Large intestine (tissue), 3 donors: ENCODE measurements at regions not wholly inside any gene's neighbourhood (a gene's known extent, or its start where the extent isn't known, plus 50 kb on each side); places are given as distances from the start of the nearest gene placed in this dataset.
"Not testable (repeated sequence)": the region's sequence is repeated elsewhere in the genome, so short reads cannot be mapped to it uniquely, and the experiment has no call there.

ENCODE experiments used
- DNase-seq, 2 donors: peaks; one replicate each; pipeline versions ENCODE4 v3.0.0 to v3.0.0-alpha.2; 2013
- H3K27ac ChIP-seq: one replicate; pipeline ENCODE4 v1.5.1; 2013; ENCODE audit warnings: low read length
- H3K27me3 ChIP-seq: 2 replicates; pipeline ENCODE4 v1.6.1; 2013; ENCODE audit warnings: low read length; ENCODE audit not compliant: control insufficient read depth, insufficient read depth
- H3K36me3 ChIP-seq: 2 replicates; pipeline ENCODE4 v1.6.1; 2013; ENCODE audit warnings: low read length; ENCODE audit not compliant: control insufficient read depth, insufficient read depth
- H3K4me1 ChIP-seq: one replicate; pipeline ENCODE4 v1.6.1; 2013; ENCODE audit warnings: low read length; ENCODE audit not compliant: control insufficient read depth, insufficient read depth
- H3K4me3 ChIP-seq: one replicate; pipeline ENCODE4 v1.5.1; 2013; ENCODE audit warnings: low read length
- H3K9me3 ChIP-seq: one replicate; pipeline ENCODE4 v1.6.1; 2013; ENCODE audit warnings: mild to moderate bottlenecking, low read depth, low read length, moderate library complexity; ENCODE audit not compliant: control insufficient read depth
- WGBS: methylation state at CpG from one replicate; pipeline ENCODE4 v1.1.5; 2013; ENCODE audit warnings: low lambda C conversion rate; ENCODE audit not compliant: insufficient coverage; 5-methylcytosine and 5-hydroxymethylcytosine counted together

GRCh38 chr18:1057367-1057766 lies 152.7 kb downstream of the ADCYAP1 start:
- Histone ChIP-seq H3K4me3 (no peak overlapping the region), H3K27ac (no peak overlapping the region), H3K27me3 (no peaks in the 10 kb centered on the region), H3K4me1 (no peaks in the 10 kb centered on the region), H3K9me3 (peaks cover 3% of the 10 kb centered on the region), H3K36me3 (no peaks in the 10 kb centered on the region)
- WGBS: 88% methylated on average over 3 of the region's 3 CpGs
- DNase-seq: no peak

GRCh38 chr18:1062588-1062987 lies 157.9 kb downstream of the ADCYAP1 start:
- Histone ChIP-seq H3K27ac (no peak overlapping the region), H3K27me3 (no peaks in the 10 kb centered on the region), H3K4me3 (no peak overlapping the region), H3K4me1 (no peaks in the 10 kb centered on the region), H3K36me3 (no peaks in the 10 kb centered on the region), H3K9me3 (peaks cover 3% of the 10 kb centered on the region)
- WGBS: no CpG with 5 or more reads among the region's 2 CpGs
- DNase-seq: no peak

- H3K27ac ChIP-seq: no peak overlapping the region
- no peaks in the 10 kb centered on the region for H3K36me3 ChIP-seq
- no peaks in the 10 kb centered on the region for H3K9me3 ChIP-seq
- no peaks in the 10 kb centered on the region for H3K4me1 ChIP-seq
- H3K4me3 ChIP-seq: no peak overlapping the region
- no CpG with 5 or more reads among the region's 3 CpGs for WGBS
- DNase-seq: peak in 1 of 2 donors; percentile 29
- no peaks in the 10 kb centered on the region for H3K27me3 ChIP-seq
These were observed 170.7 kb downstream of the ADCYAP1 start for GRCh38 chr18:1075322-1075721.

- Histone ChIP-seq H3K27me3 (no peaks in the 10 kb centered on the region), H3K4me3 (no peak overlapping the region), H3K9me3 (no peaks in the 10 kb centered on the region), H3K36me3 (no peaks in the 10 kb centered on the region), H3K4me1 (no peaks in the 10 kb centered on the region), H3K27ac (no peak overlapping the region)
- no peak for DNase-seq
These were observed 171.2 kb downstream of the ADCYAP1 start for GRCh38 chr18:1075876-1076275.

- no peak for DNase-seq
- no peaks in the 10 kb centered on the region for H3K9me3 ChIP-seq
- no peaks in the 10 kb centered on the region for H3K27me3 ChIP-seq
- no peak overlapping the region for H3K27ac ChIP-seq
- no peaks in the 10 kb centered on the region for H3K4me1 ChIP-seq
- no peak overlapping the region for H3K4me3 ChIP-seq
- H3K36me3 ChIP-seq: no peaks in the 10 kb centered on the region
These were observed 173.6 kb downstream of the ADCYAP1 start for GRCh38 chr18:1078301-1078700.

GRCh38 chr18:1083675-1084074 lies 179.0 kb downstream of the ADCYAP1 start:
- H3K4me1 ChIP-seq, H3K9me3 ChIP-seq, H3K27me3 ChIP-seq, DNase-seq, H3K27ac ChIP-seq, H3K36me3 ChIP-seq, H3K4me3 ChIP-seq: not testable (repeated sequence)
- no CpG with 5 or more reads among the region's 5 CpGs for WGBS

GRCh38 chr18:1090758-1091157 lies 186.1 kb downstream of the ADCYAP1 start:
- Histone ChIP-seq H3K4me3 (no peak overlapping the region), H3K27me3 (no peaks in the 10 kb centered on the region), H3K9me3 (no peaks in the 10 kb centered on the region), H3K27ac (no peak overlapping the region), H3K36me3 (no peaks in the 10 kb centered on the region), H3K4me1 (no peaks in the 10 kb centered on the region)
- WGBS: no CpG with 5 or more reads among the region's 1 CpG
- DNase-seq: no peak

- Histone ChIP-seq H3K9me3 (no peaks in the 10 kb centered on the region), H3K27ac (no peak overlapping the region), H3K4me1 (no peaks in the 10 kb centered on the region), H3K36me3 (no peaks in the 10 kb centered on the region), H3K27me3 (no peaks in the 10 kb centered on the region), H3K4me3 (no peak overlapping the region)
- no peak for DNase-seq
- WGBS: 75% methylated on average over 2 of the region's 5 CpGs
These were observed 187.6 kb downstream of the ADCYAP1 start for GRCh38 chr18:1092228-1092627.

GRCh38 chr18:1094409-1094808 lies 189.7 kb downstream of the ADCYAP1 start:
- DNase-seq: no peak
- no peaks in the 10 kb centered on the region for H3K36me3 ChIP-seq
- H3K27ac ChIP-seq: no peak overlapping the region
- H3K9me3 ChIP-seq: peaks cover 6% of the 10 kb centered on the region
- no peaks in the 10 kb centered on the region for H3K27me3 ChIP-seq
- no peak overlapping the region for H3K4me3 ChIP-seq
- H3K4me1 ChIP-seq: no peaks in the 10 kb centered on the region
- 90% methylated on average over 2 of the region's 4 CpGs for WGBS

GRCh38 chr18:1097991-1098735 lies 193.5 kb downstream of the ADCYAP1 start:
- H3K4me1 ChIP-seq, H3K27me3 ChIP-seq, DNase-seq, H3K4me3 ChIP-seq, H3K9me3 ChIP-seq, H3K36me3 ChIP-seq, H3K27ac ChIP-seq: not testable (repeated sequence)
- no CpG with 5 or more reads among the region's 51 CpGs for WGBS

- H3K4me3 ChIP-seq: no peak overlapping the region
- no peak for DNase-seq
- H3K9me3 ChIP-seq: peaks cover 5% of the 10 kb centered on the region
- no peaks in the 10 kb centered on the region for H3K36me3 ChIP-seq
- H3K27me3 ChIP-seq: no peaks in the 10 kb centered on the region
- H3K4me1 ChIP-seq: no peaks in the 10 kb centered on the region
- WGBS: no CpG with 5 or more reads among the region's 2 CpGs
- no peak overlapping the region for H3K27ac ChIP-seq
These were observed 198.2 kb downstream of the ADCYAP1 start for GRCh38 chr18:1102848-1103247.
